GM12891 (cell line): ENCODE measurements at regions not wholly inside any gene's neighbourhood (a gene's known extent, or its start where the extent isn't known, plus 50 kb on each side); places are given as distances from the start of the nearest gene placed in this dataset.
A peak's percentile ranks its signal among the peaks of the same experiment; 100 is the strongest.

Experiments
- DNase-seq: peaks from one replicate; pipeline ENCODE4 v3.0.0; 2011; ENCODE audit warnings: low spot score; ENCODE audit not compliant: insufficient read length
- FAIRE-seq: peaks from 2 replicates; lab custom pipeline; 2011; peaks lifted over from hg19 to GRCh38; lab: Jason Lieb, UNC
- PAX5 ChIP-seq: IDR thresholded peaks from 2 replicates; pipeline ENCODE4 v1.6.1; 2011; ENCODE audit warnings: low read length, moderate library complexity, mild to moderate bottlenecking; ENCODE audit not compliant: insufficient read depth, severe bottlenecking
- POLR2A ChIP-seq: IDR thresholded peaks from 2 replicates; pipeline ENCODE4 v1.6.1; 2011; ENCODE audit warnings: low read depth, low read length, control low read depth
- POLR2AphosphoS5 ChIP-seq: IDR thresholded peaks from 2 replicates; pipeline ENCODE4 v1.6.1; 2011; ENCODE audit warnings: low read depth, low read length, control low read depth
- POU2F2 ChIP-seq: IDR thresholded peaks from 2 replicates; pipeline ENCODE4 v1.6.1; 2011; ENCODE audit warnings: low read depth, mild to moderate bottlenecking, control low read depth, low read length, moderate library complexity
- SPI1 ChIP-seq: IDR thresholded peaks from 2 replicates; pipeline ENCODE4 v1.6.1; 2011; ENCODE audit warnings: low read depth, low read length, control low read depth
- TAF1 ChIP-seq: IDR thresholded peaks from 2 replicates; pipeline ENCODE4 v1.6.1; 2011; ENCODE audit warnings: low read depth, low read length, control low read depth

- TF ChIP-seq SPI1 (peak; percentile 84), PAX5 (no peak)
- no peak for FAIRE-seq
- no peak for DNase-seq
Measured at GRCh38 chr6:137794516-137795201, 72.4 kb upstream of the TNFAIP3 start.

DNA sequence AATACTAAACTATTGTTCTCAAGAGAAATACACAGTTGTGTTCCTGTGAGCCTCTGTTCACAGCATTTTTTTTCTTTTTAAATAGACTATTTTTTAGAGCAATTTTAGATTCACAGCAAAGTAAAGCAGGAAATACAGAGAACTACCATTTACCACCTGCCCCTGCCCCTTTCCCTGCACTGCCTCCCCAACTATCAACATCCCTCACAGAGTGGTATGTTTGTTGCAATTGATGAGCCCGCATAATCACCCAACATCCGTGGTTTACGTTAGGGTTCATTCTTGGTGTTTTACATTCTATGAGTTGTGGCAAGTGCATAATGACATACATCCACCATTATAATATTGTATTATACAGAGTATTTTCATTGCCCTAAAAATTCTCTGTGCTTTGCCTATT is 71.6 kb upstream of the TNFAIP3 start:
- no peak for TF ChIP-seq POU2F2
- TF ChIP-seq TAF1 = no peak
- no peak for TF ChIP-seq POLR2AphosphoS5
- TF ChIP-seq PAX5 = no peak
- TF ChIP-seq SPI1 = no peak
- no peak for TF ChIP-seq POLR2A
- no peak for FAIRE-seq
- no peak for DNase-seq

DNA sequence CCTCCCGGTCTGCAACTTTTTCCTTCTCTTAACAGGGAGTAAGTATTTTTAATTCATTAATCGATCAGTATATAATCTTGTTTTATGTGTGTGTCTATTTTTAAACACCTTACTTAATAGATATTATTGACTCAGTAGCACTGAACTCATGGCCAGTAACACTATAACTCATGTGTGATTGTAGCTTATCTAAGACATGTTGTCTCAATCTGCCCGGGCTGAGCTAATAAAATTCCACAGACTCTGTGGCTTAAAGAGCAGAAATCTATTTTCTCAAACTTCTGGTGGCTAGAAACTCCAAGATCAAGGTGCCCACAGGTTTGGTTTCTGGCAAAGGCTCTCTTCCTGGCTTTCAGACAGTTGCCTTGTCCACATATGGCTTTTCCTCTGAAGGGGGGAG is 68.8 kb upstream of the TNFAIP3 start:
- FAIRE-seq = no peak
- DNase-seq = no peak
- no peak for TF ChIP-seq TAF1
- no peak for TF ChIP-seq PAX5
- no peak for TF ChIP-seq POU2F2
- no peak for TF ChIP-seq SPI1
- TF ChIP-seq POLR2A = no peak

DNA sequence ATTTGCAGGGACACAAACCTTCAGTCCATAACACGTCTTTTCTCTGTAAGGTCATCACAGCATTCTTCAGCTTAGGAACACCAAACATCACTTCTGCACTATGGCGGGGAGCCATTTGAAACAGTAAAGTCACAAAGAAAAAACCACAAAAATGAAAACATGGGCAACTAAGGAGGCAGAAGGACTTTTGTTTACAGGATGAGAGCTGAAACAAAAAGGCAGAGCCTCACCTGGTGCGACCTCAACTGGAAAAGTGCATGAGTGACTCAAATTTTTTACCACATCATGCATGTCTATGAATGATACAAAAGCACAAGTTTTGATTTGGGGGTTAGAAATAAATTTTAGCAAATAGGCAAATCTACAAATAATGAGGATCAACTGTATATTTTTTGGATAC is 68.2 kb upstream of the TNFAIP3 start:
- TF ChIP-seq TAF1 = no peak
- no peak for TF ChIP-seq POLR2A
- TF ChIP-seq POLR2AphosphoS5 = no peak
- TF ChIP-seq PAX5 = no peak
- no peak for TF ChIP-seq POU2F2
- TF ChIP-seq SPI1 = no peak
- DNase-seq (no peak), FAIRE-seq (no peak)

GRCh38 chr6:137799950-137800568 is 67.0 kb upstream of the TNFAIP3 start:
- no peak for TF ChIP-seq POLR2AphosphoS5
- FAIRE-seq (peak; percentile 82), DNase-seq (no peak)

GRCh38 chr6:137800762-137801161 is 66.3 kb upstream of the TNFAIP3 start:
- FAIRE-seq (no peak), DNase-seq (no peak)
- TF ChIP-seq POLR2AphosphoS5 = no peak
- no peak for TF ChIP-seq TAF1
- TF ChIP-seq POU2F2 = no peak
- TF ChIP-seq SPI1 = no peak

DNA sequence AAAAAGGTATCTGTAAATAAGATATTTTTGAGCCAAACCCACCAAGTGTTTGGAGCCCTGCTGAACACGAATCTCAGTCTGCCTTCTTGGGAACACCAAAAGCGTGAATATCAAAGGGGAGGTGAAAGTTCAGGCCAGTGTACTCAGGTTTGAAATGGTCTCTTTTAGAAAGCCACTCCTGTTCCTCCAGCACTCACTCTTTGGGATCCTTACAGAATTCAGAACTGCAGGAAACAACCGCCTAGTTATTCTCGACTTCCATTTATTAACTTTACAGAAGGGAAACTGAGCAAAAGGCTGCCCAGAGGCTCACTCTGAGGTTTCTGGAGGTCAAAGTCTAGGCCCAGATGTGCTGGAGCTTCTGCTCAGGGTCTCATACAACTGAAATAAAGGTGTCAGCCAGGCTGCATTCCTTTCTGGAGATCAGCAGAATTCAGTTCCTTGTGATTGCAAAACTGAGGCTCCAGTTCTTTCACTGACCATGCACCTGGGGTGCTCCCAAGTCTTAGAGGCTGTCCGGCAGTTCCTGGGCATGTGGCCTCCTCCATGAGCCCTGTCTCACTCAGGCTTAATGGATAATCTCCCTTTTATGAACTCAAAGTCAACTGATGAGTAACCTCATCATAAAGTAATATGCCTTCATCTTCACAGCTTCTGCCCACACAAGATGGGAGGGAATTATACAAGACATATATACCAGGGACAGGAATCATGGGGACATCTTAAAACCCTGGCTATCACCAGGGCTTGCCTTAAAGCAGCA is 65.5 kb upstream of the TNFAIP3 start:
- no peak for DNase-seq
- FAIRE-seq = no peak

GRCh38 chr6:137802408-137803182 is 64.5 kb upstream of the TNFAIP3 start:
- DNase-seq = no peak
- no peak for FAIRE-seq

More for the DNA sequence above, 65.5 kb upstream of the TNFAIP3 start:
- no peak for TF ChIP-seq SPI1
- TF ChIP-seq TAF1 = no peak
- TF ChIP-seq POLR2A = no peak
- TF ChIP-seq PAX5 = no peak
- TF ChIP-seq POU2F2 = no peak
- no peak for TF ChIP-seq POLR2AphosphoS5

GRCh38 chr6:137804637-137805036 is 62.4 kb upstream of the TNFAIP3 start:
- FAIRE-seq (no peak), DNase-seq (no peak)
- TF ChIP-seq SPI1 (no peak), POU2F2 (no peak), POLR2AphosphoS5 (no peak), POLR2A (no peak), PAX5 (no peak), TAF1 (no peak)

More at GRCh38 chr6:137802408-137803182, 64.5 kb upstream of the TNFAIP3 start:
- TF ChIP-seq POLR2A (no peak), PAX5 (no peak), TAF1 (no peak), POU2F2 (no peak), POLR2AphosphoS5 (no peak), SPI1 (no peak)

DNA sequence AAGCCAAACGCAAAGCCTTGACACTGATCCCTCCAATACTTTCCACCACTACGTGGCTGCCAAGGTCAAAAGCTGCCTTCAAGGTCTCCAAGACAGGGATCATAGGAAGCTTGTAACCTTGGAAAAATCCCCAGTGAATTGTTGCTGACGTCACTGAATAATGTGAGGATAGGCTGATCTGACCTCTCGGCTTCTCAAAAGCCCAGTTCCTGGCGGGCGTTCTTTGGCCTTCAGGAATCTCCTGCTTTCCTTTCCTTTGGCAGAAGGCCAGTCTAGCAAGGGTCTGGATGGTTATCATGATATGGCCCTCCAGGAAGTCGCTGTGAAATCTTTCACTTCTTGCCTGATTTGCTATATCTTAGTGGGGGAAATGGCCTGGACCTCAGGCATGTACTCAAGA is 61.4 kb upstream of the TNFAIP3 start:
- no peak for TF ChIP-seq SPI1
- no peak for TF ChIP-seq POU2F2
- TF ChIP-seq PAX5 = no peak
- TF ChIP-seq POLR2AphosphoS5 = no peak
- TF ChIP-seq POLR2A = no peak
- TF ChIP-seq TAF1 = no peak
- FAIRE-seq (no peak), DNase-seq (no peak)
